HCT116 (cell line): ENCODE measurements at regions not wholly inside any gene's neighbourhood (a gene's known extent, or its start where the extent isn't known, plus 50 kb on each side); places are given as distances from the start of the nearest gene placed in this dataset.

Experiments used
- ATAC-seq: fragments of 200-7000 bp; cut with Tn5 transposase; 2 replicates; pipeline ENCODE4 v1.9.1; 2020; ENCODE audit warnings: mild to moderate bottlenecking, moderate library complexity
- BruUV-seq: library from RNA; stranded (reverse); fragments of 400-500 nt; replicated peaks from 2 replicates; lab custom pipeline; 2021; lab: Mats Ljungman, UMichigan
- CTCF ChIA-PET: fragments of 300-600 bp; sonication (Branson Sonifier 250); formaldehyde crosslinking; loops from one replicate; lab custom pipeline; 2021; ENCODE audit warnings: antibody characterized with exemption; lab: Charles Lee
- POLR2A ChIA-PET: fragments of 300-600, 350-600 bp; sonication (Branson Sonifier 250); formaldehyde crosslinking; loops from one replicate; lab custom pipeline; 2021; ENCODE audit warnings: antibody characterized with exemption; lab: Charles Lee
- RAD21 ChIA-PET, 2 experiments: fragments of 300-600 bp; sonication (Branson Sonifier 250); formaldehyde crosslinking; loops; one replicate each; lab custom pipeline; 2023; ENCODE audit warnings: low total read pairs in 2 of 2; ENCODE audit not compliant: uncharacterized antibody in 2 of 2, unreplicated experiment in 2 of 2, low non-redundant PET in 1 of 2; lab: Charles Lee
- DNase-seq: peaks from one replicate; pipeline ENCODE4 v3.0.0-alpha.2; 2010; ENCODE audit warnings: low read depth, low spot score
- H2AFZ ChIP-seq: fragments of 200-600 bp; shearing (Covaris generic), sonication (generic); 2 replicates; pipeline ENCODE4 v1.6.1; 2017; ENCODE audit warnings: low read depth, mixed run types, mixed read lengths, antibody characterized with exemption, low read length; ENCODE audit not compliant: poor library complexity, severe bottlenecking
- H3K27ac ChIP-seq: 2 replicates; pipeline ENCODE4 v1.5.1; 2012; ENCODE audit warnings: low read depth, low read length
- H3K27me3 ChIP-seq: fragments of 200-600 bp; sonication (generic); 2 replicates; pipeline ENCODE4 v1.6.1; 2016; ENCODE audit warnings: mixed run types, low read length, mixed read lengths; ENCODE audit not compliant: insufficient read depth
- H3K36me3 ChIP-seq, 2 experiments: fragments of 200-500 bp in 1 of 2; fragments of 200-600 bp in 1 of 2; sonication (Bioruptor generic) in 1 of 2; sonication (generic) in 1 of 2; 2 replicates each; pipeline versions ENCODE4 v1.5.1 to v1.6.1; 2014 to 2016; ENCODE audit warnings: low read length in 2 of 2, inconsistent platforms in 1 of 2, mixed read lengths in 1 of 2, mixed run types in 1 of 2; ENCODE audit not compliant: insufficient read depth in 2 of 2, control insufficient read depth in 1 of 2
- H3K4me1 ChIP-seq, 2 experiments: fragments of 200-600 bp in 1 of 2; sonication (generic) in 1 of 2; 2 replicates each; pipeline versions ENCODE4 v1.5.1 to v1.6.1; 2012 to 2017; ENCODE audit warnings: low read length in 2 of 2, inconsistent platforms in 1 of 2, mild to moderate bottlenecking in 1 of 2, mixed read lengths in 1 of 2, mixed run types in 1 of 2, moderate library complexity in 1 of 2; ENCODE audit not compliant: insufficient read depth in 2 of 2, control insufficient read depth in 1 of 2
- H3K4me2 ChIP-seq: fragments of 200-600 bp; sonication (generic); 2 replicates; pipeline ENCODE4 v1.6.1; 2017; ENCODE audit warnings: mixed run types, low read length, mixed read lengths
- H3K4me3 ChIP-seq, 2 experiments: fragments of 200-600 bp in 1 of 2; sonication (generic) in 1 of 2; replicated peaks in 1 of 2; 2 replicates each; pipeline ENCODE4 v1.5.1; 2011 to 2016; ENCODE audit warnings: low read length in 2 of 2, control low read depth in 1 of 2, low read depth in 1 of 2, mild to moderate bottlenecking in 1 of 2, mixed read lengths in 1 of 2, mixed run types in 1 of 2
- H3K79me2 ChIP-seq: fragments of 200-600 bp; sonication (generic); 2 replicates; pipeline ENCODE4 v1.6.1; 2017; ENCODE audit warnings: mild to moderate bottlenecking, mixed run types, low read length, moderate library complexity, mixed read lengths; ENCODE audit not compliant: insufficient read depth
- H3K9ac ChIP-seq: fragments of 200-600 bp; sonication (generic); 2 replicates; pipeline ENCODE4 v1.6.1; 2016; ENCODE audit warnings: low read length, mixed read lengths
- H3K9me2 ChIP-seq: fragments of 200-600 bp; sonication (generic), shearing (Covaris generic); 2 replicates; pipeline ENCODE4 v1.6.1; 2017; ENCODE audit warnings: mixed run types, mild to moderate bottlenecking, moderate library complexity; ENCODE audit not compliant: insufficient read depth
- H3K9me3 ChIP-seq, 2 experiments: fragments of 200-500 bp in 1 of 2; fragments of 200-600 bp in 1 of 2; sonication (Bioruptor generic) in 1 of 2; sonication (generic) in 1 of 2; 2 replicates each; pipeline ENCODE4 v1.6.1; 2014 to 2017; ENCODE audit warnings: low read length in 2 of 2, mixed read lengths in 2 of 2, inconsistent platforms in 1 of 2, low read depth in 1 of 2, mild to moderate bottlenecking in 1 of 2, mixed run types in 1 of 2, moderate library complexity in 1 of 2; ENCODE audit not compliant: control insufficient read depth in 1 of 2, insufficient read depth in 1 of 2
- H4K20me1 ChIP-seq: fragments of 200-600 bp; sonication (generic), shearing (Covaris generic); 2 replicates; pipeline ENCODE4 v1.6.1; 2017; ENCODE audit warnings: mixed run types, mild to moderate bottlenecking, moderate library complexity; ENCODE audit not compliant: insufficient read depth
- CBX3 ChIP-seq: IDR thresholded peaks from 2 replicates; pipeline ENCODE4 v1.6.1; 2012; ENCODE audit warnings: low read depth
- CEBPB ChIP-seq: IDR thresholded peaks from 2 replicates; pipeline ENCODE4 v1.6.1; 2012; ENCODE audit warnings: low read depth
- CTCF ChIP-seq, 3 experiments: fragments of 200-600 bp in 1 of 3; sonication (generic) in 1 of 3; IDR thresholded peaks in 2 of 3; conservative IDR thresholded peaks in 1 of 3; 2 replicates each; pipeline ENCODE4 v1.5.1; 2012 to 2017; ENCODE audit warnings: low read depth in 2 of 3, low read length in 2 of 3, antibody characterized with exemption in 1 of 3, borderline replicate concordance in 1 of 3, control low read depth in 1 of 3, mild to moderate bottlenecking in 1 of 3, mixed read lengths in 1 of 3, mixed run types in 1 of 3, moderate library complexity in 1 of 3; ENCODE audit not compliant: insufficient read depth in 1 of 3
- EGR1 ChIP-seq: IDR thresholded peaks from 2 replicates; pipeline ENCODE4 v1.6.1; 2012; ENCODE audit warnings: low read depth
- ELF1 ChIP-seq: IDR thresholded peaks from 2 replicates; pipeline ENCODE4 v1.6.1; 2012; ENCODE audit warnings: low read depth, borderline replicate concordance
- POLR2A ChIP-seq: IDR thresholded peaks from 2 replicates; pipeline ENCODE4 v1.7.0; 2011; ENCODE audit warnings: borderline replicate concordance; ENCODE audit not compliant: insufficient read depth, insufficient read length; ENCODE audit errors: extremely low read depth
- RAD21 ChIP-seq: IDR thresholded peaks from 2 replicates; pipeline ENCODE4 v1.6.1; 2012; ENCODE audit warnings: low read depth, mild to moderate bottlenecking
- REST ChIP-seq: IDR thresholded peaks from 2 replicates; pipeline ENCODE4 v1.6.1; 2012; ENCODE audit warnings: low read depth
- SIN3A ChIP-seq: IDR thresholded peaks from 2 replicates; pipeline ENCODE4 v1.6.1; 2012; ENCODE audit warnings: low read depth
- SP1 ChIP-seq: IDR thresholded peaks from 2 replicates; pipeline ENCODE4 v1.6.1; 2012; ENCODE audit warnings: low read depth
- SRF ChIP-seq: IDR thresholded peaks from 2 replicates; pipeline ENCODE4 v1.6.1; 2012; ENCODE audit warnings: low read depth
- TCF7L2 ChIP-seq: IDR thresholded peaks from 2 replicates; pipeline ENCODE4 v1.7.0; 2011; ENCODE audit warnings: borderline replicate concordance, inconsistent platforms; ENCODE audit not compliant: insufficient read depth, insufficient read length; ENCODE audit errors: extremely low read depth
- ZBTB33 ChIP-seq: IDR thresholded peaks from 2 replicates; pipeline ENCODE4 v1.6.1; 2011; ENCODE audit warnings: mild to moderate bottlenecking, low read length, moderate library complexity; ENCODE audit not compliant: insufficient replicate concordance; ENCODE audit errors: extremely low read depth
- ZNF274 ChIP-seq: fragments of 200-500 bp; sonication (Bioruptor generic); IDR thresholded peaks from 2 replicates; pipeline ENCODE4 v1.6.1; 2014; ENCODE audit warnings: mild to moderate bottlenecking, low read depth, low read length, inconsistent platforms
- intact Hi-C: fragments of 100-400 bp; cut with micrococcal nuclease; formaldehyde crosslinking; loops from 2 replicates; pipeline ENCODE4 v1.10.0; 2022

- no peaks in the 10 kb centered on the region for H3K9me2 ChIP-seq
- no peak overlapping the region for H3K4me3 ChIP-seq
- H3K27ac ChIP-seq, result no peak overlapping the region
- ChIA-PET CTCF (no interaction called here), RAD21 (no interaction called here), POLR2A (no interaction called here)
- no peak for TF ChIP-seq CEBPB
- TF ChIP-seq ZNF274, result no peak
- TF ChIP-seq SP1, result no peak
- TF ChIP-seq TCF7L2, result no peak
- TF ChIP-seq EGR1, result no peak
- TF ChIP-seq RAD21, result no peak
- TF ChIP-seq SIN3A, result no peak
- no peak overlapping the region for H2AFZ ChIP-seq
- H3K9ac ChIP-seq, result no peak overlapping the region
- no peaks in the 10 kb centered on the region for H3K9me3 ChIP-seq
- no TSS peak for BruUV-seq
- no peaks in the 10 kb centered on the region for H3K27me3 ChIP-seq
- H4K20me1 ChIP-seq, result no peaks in the 10 kb centered on the region
- H3K79me2 ChIP-seq, result no peaks in the 10 kb centered on the region
- H3K4me2 ChIP-seq, result no peak overlapping the region
- intact Hi-C loops, result no loop called here
- ATAC-seq (no peak), DNase-seq (no peak)
- no peaks in the 10 kb centered on the region for H3K36me3 ChIP-seq
- H3K4me1 ChIP-seq, result no peaks in the 10 kb centered on the region
Observed at GRCh38 chr5:90111364-90112032, 298.1 kb downstream of the CETN3 start.

GRCh38 chr5:90109285-90109684 is 300.3 kb downstream of the CETN3 start:
- H2AFZ ChIP-seq, result no peak overlapping the region
- no peak for ATAC-seq
- H4K20me1 ChIP-seq, result no peaks in the 10 kb centered on the region
- no peak for DNase-seq
- POLR2A ChIA-PET, result no interaction called here
- H3K4me2 ChIP-seq, result no peak overlapping the region
- RAD21 ChIA-PET, result no interaction called here
- BruUV-seq, result no TSS peak
- H3K27ac ChIP-seq, result no peak overlapping the region
- intact Hi-C loops, result no loop called here
- H3K27me3 ChIP-seq, result no peaks in the 10 kb centered on the region
- no peak overlapping the region for H3K4me3 ChIP-seq
- no peaks in the 10 kb centered on the region for H3K9me2 ChIP-seq
- H3K79me2 ChIP-seq, result no peaks in the 10 kb centered on the region
- CTCF ChIA-PET, result no interaction called here
- no peak overlapping the region for H3K9ac ChIP-seq
- H3K9me3 ChIP-seq, result no peaks in the 10 kb centered on the region
- no peaks in the 10 kb centered on the region for H3K4me1 ChIP-seq
- H3K36me3 ChIP-seq, result no peaks in the 10 kb centered on the region
- TF ChIP-seq SRF (no peak), POLR2A (no peak), ELF1 (no peak), ZBTB33 (no peak), REST (no peak), EGR1 (no peak), CTCF (IDR thresholded peaks at IDR 0.05 in 2 of 3, conservative IDR thresholded peaks at IDR 0.05 in 1 of 3; ENCODE audit: borderline replicate concordance in 1 of 3, insufficient read depth in 1 of 3, low read depth in 2 of 3, low read length in 2 of 3) (no peak), CBX3 (no peak), CEBPB (no peak)
